ENCODE measurements at regions not wholly inside any gene's neighbourhood (a gene's known extent, or its start where the extent isn't known, plus 50 kb on each side); places are given as distances from the start of the nearest gene placed in this dataset.

DNA sequence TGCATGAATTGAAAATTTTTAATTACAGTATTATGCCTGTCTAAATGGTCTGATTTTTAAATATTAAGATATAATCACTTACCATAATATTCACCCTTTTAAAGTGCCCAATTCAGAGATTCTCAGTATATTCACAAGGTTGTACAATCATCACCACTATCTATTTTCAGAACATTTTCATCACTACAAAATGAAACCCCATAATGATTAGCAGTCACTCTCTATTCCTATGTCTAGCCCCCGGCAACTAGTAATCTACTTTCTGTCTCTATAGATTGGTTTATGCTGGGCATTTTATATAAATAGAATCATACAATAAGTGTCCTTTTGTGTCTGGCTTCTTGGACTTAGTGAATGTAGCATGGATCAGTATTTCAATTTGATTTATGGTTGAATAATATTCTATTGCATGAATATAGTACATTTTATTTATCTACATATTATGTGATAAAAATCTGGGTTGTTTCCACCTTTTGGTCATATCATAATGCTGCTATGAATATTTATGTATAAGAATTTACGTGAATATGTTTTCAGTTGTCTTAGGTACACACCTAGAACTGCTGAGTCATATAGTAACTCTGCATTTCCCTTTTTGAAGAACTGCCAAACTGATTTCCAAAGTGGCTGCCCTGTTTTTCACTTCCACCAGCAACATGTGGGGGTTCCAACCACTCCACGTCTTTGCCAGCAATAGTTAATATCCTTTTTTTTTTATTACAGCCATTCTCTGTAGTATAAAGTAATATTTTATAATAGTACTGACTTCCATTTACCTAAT, 485.7 kb upstream of the ZNF385D start:
- DNase-seq = peak; percentile 49

DNA sequence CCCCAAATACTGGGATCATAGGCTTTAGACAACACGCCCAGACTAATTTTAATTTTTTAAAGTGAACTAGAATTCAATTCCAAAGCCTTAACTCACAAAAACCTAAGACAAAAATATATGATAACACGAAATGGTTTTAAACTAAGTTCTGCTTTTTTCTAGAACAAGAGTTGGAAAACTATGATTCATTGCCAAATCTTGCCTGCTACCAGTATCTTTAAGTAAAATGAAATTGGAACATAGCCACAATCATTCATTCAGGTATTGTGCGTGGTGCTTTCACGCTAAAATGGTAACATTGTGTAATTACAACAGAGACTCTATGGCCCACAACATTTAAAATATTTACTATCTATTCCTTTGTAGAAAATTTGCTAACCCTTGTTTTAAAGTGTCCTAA, 488.0 kb upstream of the ZNF385D start:
- peak; percentile 26 for DNase-seq

DNA sequence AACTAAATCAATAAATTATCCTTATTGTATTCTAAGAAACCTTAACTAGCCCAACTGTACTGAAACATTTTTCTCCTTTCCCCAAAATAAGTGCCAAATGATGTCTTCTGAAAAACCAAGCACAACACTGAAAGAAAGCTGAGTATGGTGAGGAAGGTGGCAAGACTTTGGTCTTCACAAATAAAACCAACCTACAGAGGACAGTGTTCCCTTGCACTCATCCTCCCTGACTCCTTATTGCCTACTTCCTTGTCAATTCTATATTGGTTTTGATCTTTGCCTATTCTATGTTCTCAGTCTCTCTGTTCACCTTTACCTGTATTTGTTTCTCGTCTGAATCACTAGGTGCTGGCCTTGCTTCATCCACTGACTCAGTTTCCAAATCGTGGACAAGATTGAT, 490.1 kb upstream of the ZNF385D start:
- no peak for DNase-seq

DNA sequence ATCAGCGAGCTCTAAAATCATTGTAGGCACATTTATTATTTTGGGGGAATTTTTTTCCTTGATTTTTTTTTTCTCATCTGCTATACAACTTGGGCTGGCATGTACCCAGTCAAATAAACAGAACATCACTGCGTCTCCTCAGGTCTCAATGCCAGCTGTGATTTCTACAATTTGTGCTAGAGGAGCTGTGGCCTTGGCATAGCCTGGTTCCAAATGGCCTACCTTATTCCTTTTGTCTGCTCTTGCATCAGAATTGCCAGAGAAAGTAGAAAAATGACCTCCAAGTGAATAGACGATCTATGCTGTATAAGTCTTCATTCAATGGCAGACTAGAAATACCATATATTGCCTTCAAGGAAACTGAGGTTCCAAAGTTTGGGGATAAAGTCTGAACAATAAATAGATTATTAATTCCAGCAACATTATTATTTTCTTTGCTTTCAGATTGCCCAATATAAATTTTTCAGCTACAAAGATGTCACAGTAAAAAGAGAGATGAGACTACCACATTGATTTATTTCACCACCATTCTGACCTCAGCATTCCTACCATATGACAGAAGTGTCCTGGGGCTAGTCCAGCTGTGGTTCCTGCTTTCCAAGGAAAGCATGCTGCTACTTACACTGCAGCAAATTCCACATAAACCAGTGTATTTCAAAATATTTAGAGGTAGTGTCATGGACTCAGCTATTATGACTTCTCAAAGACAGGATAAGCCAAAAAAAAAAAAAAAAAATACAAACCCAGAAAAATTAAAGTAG, 493.9 kb upstream of the ZNF385D start:
- DNase-seq = no peak

DNA sequence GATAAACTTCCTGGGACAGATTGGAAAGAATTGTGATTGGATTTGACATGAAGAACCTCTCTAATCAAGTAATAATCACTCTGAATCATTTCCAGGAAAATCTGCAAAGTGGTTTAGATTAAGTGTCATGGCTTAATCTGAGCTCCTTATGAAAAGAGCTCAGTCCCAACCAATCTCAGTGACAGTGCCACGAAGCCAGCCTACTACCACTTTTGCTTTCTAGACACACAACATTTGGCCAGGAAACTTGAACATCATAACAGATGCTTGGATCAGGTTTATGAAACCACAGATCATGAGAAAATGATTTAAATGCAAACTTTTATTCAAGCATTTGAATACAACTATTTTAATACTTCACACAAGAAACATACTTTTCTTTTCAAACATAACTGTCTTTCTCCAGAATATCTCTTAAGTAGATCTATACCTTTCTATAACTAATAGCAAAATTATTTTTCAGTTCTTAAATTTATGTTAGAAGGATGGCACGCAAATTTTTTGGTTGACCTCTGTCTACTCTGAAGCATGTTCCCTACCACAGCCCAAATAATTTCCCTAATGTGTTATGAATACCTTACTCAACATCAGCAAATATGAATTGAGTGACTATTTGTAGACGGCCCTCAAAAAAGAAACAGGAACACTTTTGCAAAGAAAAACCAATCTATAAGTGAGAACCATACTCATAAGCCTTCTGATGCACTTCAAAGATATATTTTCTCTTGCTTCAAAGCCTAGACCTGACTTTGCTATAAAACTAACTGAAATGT, 495.0 kb upstream of the ZNF385D start:
- DNase-seq = no peak

DNA sequence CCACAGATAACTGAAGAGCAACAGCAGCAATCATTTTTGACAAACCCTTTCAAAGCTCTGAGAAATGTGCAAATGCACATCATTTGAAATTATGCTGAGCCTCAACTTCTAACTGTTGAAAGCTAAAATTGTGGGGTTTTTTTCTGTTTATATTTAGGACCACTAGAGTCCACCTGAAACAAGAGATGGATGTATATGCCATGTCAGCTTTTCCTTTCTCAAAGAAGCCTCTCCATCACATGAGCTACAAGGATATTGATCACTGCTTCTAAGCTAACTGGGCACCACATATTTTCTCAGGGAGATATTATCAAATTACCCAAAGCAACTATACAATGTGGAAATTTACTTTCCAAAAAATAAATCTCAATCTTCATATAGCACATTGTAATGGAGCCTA, 498.6 kb upstream of the ZNF385D start:
- DNase-seq = no peak

DNA sequence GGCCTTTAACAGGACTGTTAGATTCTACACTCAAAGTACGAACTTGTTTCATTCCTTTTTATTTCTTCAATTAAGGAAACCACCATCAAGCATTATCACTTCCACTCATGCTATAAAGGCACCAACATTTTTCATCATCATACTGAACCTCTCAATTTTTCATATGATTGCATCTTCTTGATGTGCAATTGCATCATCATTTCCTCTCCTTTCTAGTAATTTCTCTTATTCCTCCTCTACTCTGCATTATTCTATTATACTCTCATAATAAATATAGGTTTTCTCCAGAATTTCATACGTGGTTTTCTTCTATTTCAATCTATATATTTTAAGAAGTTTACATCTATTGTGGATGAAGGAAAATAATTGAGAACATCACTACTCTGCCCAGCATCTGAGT, 506.2 kb upstream of the ZNF385D start:
- peak; percentile 59 for DNase-seq

DNA sequence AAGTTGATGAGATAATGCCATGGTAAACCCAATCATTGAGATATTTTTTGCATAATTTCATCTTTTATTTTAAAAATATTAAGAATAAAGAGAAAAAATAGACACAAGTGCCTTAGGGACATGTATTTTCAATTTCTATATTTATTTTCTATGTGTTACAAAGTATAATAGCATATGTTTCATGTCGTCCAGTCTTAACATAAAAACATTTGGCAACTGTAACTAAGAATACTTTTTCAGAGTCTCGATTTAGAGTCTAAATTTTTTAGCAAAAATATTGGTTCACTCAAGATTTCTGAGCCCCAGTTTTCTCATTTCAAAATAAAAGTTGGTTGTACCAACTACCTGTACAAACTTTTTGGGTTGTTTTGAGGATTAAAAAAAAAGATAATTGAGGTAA, 511.4 kb upstream of the ZNF385D start:
- no peak for DNase-seq

DNA sequence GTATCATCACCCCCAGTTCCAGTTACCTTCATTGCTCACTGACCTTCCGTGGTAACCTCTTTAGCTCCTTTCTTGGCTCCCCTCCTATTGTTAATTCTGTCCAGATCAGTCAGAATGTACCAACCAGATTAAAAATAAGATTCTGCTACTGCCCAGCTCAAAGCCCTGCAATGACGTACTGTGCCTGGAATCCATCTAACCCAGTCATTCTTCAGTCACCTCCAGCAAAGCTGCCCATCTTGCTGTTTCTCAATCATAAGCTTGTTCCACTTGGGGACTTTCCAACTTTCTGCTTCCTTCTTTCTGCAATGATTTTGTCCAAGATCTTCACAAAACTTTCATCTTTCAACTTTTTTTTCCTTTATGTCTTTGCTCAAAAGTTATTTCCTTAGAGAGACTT, 512.0 kb upstream of the ZNF385D start:
- DNase-seq = no peak

DNA sequence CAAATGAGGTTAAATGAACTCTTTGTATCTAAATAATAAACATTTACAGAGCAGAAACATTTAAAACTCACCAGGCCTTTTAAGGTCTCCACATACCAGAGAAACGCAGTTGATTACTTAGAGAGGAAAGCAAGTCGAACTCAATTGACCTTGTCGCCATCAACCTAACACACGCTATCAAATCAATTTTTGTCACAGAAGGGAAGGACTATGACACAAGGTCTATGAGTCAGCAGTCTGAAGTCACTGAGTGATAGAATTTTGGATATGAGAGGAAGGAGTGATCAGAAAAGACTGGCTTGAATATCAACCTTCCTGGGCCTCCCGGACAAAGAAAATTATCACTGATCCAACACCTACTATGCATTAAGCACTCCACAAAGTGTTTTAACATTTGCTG, 514.4 kb upstream of the ZNF385D start:
- peak; percentile 15 for DNase-seq

DNA sequence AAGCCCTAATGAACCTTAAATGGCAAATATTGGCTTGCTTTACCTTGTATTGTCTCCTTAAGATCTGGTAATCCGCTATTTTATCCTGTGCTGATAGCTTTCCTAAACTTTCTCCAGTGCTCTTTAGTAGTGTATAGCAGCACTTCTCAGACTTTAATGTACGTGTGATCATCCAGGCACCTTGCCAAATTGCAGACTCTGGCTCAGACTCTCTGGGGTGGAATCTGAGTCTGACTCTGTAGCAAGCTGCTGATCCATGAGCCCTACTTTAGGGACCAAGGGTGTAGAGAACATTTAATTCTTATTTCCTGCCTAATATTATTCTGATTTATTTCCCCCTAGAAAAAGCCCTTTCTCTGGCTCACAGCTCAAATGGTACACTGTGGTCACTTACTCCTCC, 518.8 kb upstream of the ZNF385D start:
- peak; percentile 22 for DNase-seq

DNA sequence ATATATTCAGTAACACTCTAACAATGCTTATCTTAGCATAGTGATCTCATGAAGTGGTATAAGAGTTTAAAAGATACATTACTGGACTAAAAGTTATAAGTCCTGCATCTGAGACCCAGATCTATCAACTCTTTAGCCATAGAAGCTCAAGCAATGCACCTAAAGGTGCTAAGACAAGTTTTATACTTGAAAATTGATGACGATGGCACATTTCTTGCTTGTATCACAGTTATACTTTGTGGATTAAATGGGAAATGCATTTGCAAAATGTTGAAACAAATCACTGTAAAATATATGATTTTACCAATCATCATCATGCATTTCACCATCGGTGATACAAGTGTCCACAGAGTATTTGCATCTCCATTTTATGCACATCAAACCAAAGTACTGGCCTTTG, 525.3 kb upstream of the ZNF385D start:
- DNase-seq = no peak

DNA sequence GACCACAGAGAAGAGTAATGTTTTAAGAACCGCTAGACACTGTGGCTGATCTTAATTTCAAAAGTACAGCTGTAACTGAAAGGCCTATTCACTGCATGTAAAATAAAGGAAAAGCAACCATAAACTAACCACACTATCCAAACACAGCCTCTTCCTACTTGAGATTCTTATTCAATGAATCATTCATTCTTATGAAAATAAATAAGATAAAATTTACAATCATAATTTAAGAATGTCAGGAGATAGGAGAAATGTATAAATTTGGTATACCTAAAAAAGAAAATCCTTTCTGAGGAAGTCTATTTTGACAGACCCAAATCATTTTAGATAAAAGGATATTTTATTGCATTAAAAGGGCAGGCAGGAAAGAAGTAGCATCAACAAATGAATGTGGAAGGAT, 533.5 kb upstream of the ZNF385D start:
- DNase-seq = no peak

DNA sequence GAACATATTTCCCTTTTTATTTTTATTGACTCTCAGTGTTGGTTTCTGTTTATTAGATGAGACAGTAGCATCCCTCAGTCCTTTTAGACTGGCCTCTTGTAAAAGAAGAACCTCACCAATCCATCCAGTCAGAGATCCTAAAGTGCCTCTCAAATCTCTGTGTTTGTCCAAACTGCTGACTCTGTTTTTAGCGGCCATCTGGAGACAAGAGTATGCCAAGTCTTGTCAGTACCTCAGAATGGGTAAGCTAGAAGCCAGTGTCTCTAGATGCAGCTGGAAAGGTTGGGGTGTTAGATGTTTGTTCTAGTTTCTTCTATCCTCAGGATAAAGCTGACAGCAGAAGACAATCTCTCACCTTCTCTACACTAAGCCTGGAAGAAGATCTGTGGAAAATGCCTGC, 537.7 kb upstream of the ZNF385D start:
- no peak for DNase-seq

DNA sequence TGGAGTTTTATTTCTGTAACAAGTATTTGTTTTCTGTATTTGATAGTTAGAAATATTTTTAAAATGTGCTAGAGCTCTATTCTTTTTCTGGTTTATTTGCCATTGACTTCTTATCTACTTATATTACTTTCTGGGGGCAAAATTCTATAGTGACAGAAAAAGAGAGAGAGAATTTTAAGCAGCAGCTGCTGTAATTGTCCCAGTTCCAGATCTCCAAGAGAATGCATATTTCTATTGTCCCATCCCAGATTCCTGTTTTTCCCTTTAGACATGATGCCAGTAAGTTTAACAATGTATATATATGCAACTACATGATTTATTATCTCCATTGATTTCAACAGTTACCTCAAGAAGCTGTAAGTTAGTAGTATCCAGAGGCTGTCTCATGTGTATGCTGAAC, 541.7 kb upstream of the ZNF385D start:
- no peak for DNase-seq

DNA sequence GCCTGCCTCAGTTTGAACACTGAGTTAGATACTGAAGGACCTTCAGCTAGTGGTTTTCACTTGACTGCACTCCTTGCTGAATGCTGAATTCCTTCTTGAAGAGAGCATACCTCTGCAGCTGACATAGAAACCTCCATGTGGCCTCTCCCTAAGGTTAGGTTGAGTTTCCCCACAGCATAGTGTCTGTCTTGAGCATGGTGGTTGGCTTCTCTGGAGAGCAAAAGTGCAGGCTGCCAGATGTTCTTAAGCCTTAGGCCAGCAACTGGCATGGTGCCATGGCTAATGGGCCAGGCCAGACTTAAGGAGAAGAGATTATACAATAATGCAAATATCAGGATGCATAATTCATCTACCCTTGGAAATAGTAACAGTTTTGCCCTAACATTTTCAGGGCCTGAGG, 545.6 kb upstream of the ZNF385D start:
- DNase-seq = no peak

DNA sequence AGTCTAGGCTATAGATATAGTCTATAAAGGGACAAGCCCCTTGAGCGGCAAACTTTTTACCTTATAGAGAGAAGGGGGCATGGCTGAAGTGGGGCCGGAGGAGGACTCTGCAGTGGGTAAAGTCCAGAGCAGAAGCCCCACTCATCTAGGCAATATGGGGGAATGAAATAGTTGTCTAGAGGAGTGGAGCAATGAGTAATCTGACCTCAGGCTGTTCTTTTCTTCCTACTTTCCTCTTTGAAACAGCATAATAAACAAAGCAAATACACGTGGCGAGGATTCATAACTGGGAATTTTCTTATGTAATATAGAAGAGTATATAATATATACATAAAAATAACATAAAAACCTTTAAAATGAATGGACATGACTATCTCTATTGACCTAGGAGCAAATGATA, 546.4 kb upstream of the ZNF385D start:
- no peak for DNase-seq

DNA sequence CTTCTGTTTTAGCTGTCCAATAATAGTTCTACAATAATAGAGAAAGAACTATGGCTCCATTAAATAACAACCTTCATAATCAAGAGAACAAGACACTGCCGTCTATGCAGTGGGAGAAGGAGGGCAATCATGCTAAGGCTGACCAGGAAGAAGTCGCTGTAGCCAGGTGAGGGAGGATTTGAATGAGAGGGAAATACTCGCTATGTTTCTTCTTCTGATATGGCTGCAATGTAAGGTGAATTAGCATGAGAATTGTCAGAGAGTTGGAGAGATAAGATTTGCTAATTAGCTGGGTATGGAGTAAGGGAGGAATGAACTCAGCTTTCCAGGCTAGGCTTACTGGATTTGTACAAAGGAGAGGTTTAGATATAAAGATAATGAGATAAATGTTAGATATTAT, 555.4 kb upstream of the ZNF385D start:
- no peak for DNase-seq

DNA sequence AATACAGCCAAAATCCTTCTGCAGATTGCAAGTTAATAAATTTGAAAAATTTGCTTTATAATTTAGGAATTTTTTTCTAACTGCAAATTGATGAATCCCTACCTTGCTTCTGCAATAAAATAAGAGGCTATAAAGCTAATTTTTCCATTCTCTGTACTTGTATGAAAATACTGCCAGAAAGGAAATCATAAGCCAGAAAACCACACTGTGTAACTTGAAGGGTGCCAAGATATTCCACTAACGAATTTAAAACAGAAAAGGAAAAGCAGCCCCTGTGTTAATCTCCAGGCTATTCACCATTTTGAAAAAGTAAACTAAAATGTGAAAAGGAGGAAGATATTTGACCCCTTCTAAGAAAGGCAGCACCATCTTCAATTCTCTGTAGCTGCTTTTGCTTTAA, 557.9 kb upstream of the ZNF385D start:
- no peak for DNase-seq

DNA sequence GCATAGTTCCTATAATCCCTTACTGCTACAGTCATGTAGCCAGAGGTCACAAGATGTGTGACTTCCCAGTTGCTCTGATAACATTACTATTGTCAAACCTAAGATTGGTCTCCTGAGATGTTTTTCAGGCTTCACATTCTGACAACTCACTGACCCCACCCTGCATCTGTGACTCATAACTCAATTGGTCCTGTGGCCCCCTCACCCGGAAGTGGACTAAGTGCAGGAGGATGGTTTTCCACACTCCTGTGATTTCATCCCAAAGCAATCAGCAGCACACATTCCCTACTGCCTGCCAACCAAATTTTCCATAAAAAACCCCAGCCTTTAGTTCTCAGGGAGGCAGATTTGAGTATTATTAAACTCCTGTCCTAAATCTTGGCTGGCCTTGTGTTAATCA, 564.9 kb upstream of the ZNF385D start:
- DNase-seq = no peak

DNA sequence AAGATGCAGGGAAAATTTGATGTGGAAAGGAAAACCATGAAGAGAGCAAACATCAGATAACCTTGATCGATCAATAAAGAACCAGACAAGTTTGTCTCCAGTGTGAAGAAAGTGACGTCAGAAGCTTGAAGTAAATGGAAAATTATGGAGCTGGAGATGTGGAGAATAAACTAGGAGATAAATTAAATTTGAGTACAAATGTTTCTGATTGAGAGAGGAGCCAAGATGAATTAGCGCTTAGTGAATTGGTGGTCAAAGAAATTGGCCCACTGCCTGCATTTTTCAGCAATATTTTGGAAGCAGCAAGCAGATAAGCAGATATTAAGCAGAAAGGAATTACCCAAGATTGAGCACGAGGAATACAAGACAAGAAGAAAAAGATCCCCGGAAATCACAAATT, 567.3 kb upstream of the ZNF385D start:
- DNase-seq = no peak

DNA sequence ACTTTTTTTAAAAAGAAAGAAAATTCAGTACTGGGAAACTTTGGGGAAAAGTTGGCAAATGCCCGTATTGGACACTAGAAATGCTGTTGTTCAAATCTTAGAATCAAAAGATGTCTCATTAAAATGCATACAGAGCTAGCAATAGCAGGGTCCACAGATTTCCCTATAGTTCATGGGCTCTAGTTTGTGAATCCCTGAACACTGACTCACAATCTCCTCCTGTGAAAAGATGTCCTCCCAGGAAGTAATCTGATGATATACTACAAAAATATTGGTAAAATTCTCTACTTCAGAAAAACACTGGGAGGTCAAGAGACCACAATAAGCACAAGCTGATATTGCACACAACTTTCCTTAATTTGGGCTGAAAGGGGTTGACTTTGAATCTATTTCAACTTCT, 568.4 kb upstream of the ZNF385D start:
- no peak for DNase-seq

DNA sequence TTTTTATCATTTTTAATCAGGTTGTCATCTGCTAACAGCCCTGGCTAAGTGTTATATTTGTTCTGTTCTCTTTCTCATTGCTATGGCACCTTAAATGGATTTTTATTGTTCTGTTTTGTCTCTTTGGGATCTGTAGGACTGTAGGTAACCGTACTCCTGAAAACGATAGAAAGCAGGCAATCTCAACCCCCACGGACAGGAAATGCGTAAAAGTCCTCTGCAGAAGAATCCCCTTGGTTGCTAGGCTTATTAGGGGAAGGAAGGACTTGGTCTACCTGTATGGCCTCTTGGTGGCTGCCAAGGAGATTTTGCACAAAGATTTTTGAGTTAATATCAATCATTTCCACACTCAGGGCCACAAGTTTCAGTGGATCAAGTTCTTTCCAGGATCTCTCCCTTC, 571.9 kb upstream of the ZNF385D start:
- no peak for DNase-seq

DNA sequence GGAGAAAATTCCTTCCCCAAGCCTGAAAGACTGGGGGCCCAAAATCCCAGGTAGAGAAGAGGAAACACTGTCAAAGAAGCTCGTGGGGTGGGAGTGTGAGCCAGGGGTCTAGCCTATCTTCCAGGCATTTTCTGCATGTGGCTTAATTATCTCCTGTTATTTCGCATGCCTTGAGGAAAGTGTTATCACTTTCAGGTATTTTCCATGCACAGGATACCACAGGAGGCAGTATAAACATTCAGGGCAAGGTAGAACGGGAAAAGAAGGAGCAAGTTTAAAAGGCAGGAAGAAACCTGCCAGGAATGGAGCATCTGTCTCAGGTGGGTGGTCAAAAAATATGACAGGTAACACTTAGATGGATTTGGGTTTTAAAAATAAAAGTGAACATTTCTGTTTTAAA, 575.3 kb upstream of the ZNF385D start:
- no peak for DNase-seq
